HG02763 (cell line): ENCODE measurements at regions not wholly inside any gene's neighbourhood (a gene's known extent, or its start where the extent isn't known, plus 50 kb on each side); places are given as distances from the start of the nearest gene placed in this dataset.
"Not testable (repeated sequence)": the region's sequence is repeated elsewhere in the genome, so short reads cannot be mapped to it uniquely, and the experiment has no call there.

Source experiments
- ATAC-seq: cut with Tn5 transposase; IDR thresholded peaks from one replicate; pipeline ENCODE4 v1.9.1; 2021; ENCODE audit warnings: mild to moderate bottlenecking, moderate library complexity; ENCODE audit not compliant: unreplicated experiment

DNA sequence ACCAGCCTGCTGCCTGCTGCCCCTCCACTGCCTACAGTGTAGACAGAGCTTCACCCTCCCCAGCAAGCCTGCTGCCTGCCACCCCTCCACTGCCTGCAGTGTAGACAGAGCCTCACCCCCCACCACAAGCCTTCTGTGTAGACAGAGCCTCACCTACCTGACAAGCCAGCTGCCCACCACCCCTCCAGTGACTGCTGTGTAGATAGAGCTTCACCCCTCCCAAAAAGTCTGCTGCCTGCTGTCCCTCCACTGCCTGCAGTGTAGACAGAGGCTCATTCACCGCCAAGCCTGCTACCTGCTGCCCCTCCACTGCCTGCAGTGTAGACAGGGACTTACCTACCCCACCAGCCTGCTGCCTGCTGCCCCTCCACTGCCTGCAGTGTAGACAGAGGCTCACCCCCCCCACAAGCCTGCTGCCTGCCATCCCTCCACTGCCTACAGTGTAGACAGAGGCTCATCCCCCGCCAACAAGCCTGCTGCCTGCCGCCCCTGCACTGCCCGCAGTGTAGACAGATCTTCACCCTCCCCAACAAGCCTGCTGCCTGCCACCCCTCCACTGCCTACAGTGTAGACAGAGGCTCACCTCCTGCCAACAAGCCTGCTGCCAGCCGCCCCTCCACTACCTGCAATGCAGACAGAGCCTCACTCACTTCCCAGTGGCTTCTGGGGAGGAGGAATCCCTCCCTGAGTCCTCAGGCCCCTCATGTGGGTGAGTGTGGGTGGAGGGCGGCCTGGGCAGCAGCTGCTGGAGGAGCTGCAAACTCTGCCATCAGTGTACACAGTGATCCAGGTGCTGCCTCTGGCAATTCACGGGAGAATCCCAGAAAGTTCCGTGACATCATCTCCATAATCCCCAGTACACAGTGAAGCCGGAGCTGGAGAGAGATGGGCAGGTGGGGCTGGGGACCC, 140.9 kb downstream of the DLL1 start:
- ATAC-seq = no peak

DNA sequence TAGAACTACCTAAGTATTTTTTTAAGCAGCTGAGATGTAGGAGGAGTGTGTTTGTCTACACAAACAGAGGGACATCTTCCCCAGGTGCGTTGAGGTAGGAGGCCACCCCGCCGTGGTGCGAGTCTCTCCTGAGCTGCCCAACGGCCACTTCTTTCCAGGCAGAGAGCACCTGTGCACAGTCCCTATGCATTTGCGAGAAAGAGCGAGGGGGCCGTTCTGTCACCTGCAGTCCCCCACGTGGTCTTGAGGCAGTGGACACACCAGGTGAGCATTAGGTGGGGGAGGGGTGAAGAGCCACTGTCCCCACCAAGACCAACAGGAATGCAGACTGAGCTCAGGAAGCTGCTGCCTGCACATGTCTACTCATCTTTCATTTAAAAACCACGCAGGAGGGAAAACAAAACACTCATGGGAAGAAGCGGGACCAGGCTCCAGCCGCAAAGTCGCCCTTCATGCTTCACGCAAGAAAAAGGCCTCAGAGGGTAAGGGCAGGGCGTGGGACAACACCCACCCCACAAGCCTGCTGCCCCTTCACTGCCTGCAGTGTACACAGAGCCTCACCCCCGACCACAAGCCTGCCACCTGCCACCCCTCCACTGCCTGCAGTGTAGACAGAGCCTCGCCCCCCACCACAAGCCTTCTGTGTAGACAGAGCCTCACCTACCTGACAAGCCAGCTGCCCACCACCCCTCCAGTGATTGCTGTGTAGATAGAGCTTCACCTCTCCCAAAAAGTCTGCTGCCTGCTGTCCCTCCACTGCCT, 142.0 kb downstream of the DLL1 start:
- no peak for ATAC-seq

DNA sequence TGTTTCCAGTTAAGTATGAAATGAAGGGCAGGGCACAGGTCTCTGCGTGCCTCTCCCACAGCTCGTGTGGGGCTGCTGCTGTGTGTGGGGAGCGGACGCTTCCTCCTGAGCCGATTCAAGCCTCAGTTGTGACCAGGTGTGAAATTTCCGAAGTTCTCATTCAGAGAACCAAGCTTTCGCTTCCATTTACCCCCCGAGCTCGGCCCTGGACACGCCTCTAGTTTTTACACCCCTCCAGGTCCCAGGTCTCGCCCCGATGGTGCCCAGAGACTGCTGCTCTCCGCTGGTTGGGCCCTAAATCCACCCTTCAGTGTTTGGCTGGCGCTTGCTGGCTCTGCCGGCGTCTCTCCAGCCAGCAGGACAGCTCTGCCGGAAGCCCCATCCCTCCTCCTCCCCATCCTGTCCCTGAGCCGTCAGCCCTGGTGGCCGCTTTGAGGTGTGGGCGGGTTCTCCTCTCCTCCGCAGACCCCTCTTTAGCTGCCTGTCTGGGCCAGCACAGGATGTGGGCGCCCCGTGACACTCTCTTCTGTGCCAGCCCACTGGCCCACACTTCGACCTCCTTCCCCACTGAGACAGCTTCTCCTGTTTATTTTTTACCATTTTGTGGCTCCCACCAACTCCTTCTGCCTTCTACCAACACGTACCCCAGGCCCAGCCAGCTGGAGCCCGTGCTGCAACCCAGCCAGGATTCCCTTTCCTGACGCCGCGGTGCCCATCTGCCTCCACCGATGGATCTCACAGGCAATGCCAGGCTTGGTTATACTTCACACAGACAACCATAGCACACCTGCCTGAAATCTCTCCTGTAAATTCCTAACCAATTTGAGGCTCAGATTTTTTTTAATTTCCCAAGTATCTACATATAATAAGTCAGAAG, 142.8 kb downstream of the DLL1 start:
- ATAC-seq = no peak

DNA sequence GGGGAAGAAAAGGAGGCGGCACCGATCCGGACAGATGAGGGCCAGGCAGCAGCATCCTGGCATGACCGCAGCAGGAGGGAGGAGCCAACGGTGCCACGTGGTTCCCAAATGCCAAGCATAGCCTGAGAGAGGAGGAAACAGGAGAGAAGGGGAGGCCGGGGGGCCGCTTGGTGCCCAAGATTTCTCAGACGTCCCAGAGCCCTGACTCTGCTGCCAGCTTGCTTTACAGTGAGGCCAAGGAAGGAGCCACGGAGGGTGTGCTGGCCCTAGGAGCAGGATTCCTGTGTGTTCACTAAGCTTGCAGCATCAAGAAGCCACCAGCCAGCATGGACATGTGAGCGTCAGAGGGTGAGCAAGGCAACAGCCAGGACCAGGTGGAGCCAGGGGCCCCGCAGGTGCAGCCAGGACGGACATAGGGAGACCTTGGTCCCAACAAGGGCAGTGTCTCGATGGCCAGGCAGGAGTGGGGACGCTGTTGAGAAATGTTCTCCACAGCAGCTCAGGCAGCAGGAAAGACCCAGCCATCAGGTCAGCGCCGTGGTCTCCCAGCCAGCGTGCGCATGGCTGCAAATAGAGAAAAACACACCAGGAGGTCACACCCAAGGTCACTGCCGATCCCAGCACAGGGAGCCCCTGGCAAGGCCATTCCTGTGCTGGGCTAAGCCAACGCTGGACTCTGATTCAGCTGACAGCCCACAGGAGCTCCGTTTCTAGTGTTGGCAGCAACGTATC, 143.7 kb downstream of the DLL1 start:
- ATAC-seq = no peak

DNA sequence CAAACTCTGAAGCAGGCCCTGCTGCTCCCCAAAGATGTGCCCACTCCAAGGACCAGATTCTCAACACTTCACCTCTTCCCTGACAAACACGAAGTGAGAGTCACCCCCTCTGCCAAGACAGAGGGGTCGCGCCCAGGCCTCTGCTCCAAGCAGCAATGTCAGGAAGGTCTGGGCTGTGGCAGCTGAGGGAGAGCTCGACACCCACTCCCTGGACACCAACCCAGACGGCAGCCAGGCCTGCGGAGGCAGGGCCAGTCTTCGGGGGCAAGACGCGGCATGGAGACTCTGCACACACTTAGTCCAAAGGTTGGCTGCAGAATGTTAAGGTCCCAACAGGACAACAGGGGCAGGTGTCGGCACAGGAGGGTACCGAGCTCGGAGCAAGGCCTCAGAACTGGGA, 144.2 kb downstream of the DLL1 start:
- ATAC-seq = no peak

DNA sequence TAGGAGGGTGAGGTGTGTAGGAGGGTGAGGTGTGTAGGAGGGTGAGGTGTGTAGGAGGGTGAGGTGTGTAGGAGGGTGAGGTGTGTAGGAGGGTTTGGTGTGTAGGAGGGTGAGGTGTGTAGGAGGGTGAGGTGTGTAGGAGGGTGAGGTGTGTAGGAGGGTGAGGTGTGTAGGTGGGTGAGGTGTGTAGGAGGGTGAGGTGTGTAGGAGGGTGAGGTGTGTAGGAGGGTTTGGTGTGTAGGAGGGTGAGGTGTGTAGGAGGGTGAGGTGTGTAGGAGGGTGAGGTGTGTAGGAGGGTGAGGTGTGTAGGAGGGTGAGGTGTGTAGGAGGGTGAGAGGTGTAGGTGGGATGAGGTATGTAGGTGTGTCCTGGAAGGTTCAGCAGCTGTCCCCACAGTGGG, 144.7 kb downstream of the DLL1 start:
- not testable (repeated sequence) for ATAC-seq

DNA sequence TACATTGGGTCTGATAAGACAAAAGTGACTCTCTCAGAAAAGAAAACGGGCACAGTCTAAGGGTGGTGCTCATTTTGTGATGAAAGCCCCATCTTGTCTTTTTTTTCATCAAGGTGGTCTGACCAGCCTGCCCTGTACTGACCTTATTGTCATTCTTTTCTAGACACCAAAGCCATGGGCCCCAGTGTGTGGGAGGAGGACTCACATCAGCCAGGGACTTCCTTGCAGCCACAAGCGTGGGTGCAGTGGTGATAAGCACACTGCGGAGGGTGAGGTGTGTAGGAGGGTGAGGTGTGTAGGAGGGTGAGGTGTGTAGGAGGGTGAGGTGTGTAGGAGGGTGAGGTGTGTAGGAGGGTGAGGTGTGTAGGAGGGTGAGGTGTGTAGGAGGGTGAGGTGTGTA, 145.2 kb downstream of the DLL1 start:
- not testable (repeated sequence) for ATAC-seq

DNA sequence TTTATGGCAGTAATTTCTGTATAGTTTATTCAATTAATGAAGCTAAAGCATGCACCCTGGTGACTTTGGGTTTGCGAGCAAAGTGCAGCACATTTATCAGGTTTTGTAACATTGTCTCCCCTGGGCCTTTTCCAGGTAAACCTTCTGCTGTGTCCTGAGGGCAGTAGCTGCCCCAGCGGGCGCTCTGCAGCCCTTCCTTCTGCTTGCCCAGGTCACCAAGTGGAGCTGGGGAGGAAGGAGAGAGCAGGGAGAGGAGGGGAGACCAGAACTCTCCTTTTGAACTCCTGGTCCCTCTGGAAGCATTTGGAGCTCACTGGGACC, 145.6 kb downstream of the DLL1 start:
- no peak for ATAC-seq

DNA sequence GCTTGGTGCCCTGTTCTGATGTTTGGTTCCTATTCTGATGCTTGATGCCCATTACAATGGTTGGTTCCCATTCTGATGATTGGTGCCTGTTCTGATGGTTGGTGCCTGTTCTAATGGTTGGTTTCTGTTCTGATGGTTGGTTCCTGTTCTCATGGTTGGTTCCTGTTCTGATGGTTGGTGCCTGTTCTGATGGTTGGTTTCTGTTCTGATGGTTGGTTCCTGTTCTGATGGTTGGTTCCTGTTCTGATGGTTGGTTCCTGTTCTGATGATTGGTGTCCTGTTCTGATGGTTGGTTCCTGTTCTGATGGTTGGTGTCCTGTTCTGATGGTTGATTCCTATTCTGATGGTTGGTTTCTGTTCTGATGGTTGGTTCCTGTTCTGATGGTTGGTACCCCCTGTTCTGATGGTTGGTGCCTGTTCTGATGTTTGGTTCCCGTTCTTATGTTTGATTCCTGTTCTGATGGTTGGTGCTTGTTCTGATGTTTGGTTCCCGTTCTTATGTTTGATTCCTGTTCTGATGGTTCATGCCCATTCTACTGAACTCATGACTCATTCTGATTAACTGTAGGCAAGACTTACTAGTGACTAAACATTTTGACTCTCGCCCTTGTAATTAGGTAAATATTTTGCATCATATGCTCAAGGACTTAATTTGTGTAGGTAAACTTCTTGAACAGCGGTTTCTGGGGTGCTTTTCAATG, 146.2 kb downstream of the DLL1 start:
- no peak for ATAC-seq

DNA sequence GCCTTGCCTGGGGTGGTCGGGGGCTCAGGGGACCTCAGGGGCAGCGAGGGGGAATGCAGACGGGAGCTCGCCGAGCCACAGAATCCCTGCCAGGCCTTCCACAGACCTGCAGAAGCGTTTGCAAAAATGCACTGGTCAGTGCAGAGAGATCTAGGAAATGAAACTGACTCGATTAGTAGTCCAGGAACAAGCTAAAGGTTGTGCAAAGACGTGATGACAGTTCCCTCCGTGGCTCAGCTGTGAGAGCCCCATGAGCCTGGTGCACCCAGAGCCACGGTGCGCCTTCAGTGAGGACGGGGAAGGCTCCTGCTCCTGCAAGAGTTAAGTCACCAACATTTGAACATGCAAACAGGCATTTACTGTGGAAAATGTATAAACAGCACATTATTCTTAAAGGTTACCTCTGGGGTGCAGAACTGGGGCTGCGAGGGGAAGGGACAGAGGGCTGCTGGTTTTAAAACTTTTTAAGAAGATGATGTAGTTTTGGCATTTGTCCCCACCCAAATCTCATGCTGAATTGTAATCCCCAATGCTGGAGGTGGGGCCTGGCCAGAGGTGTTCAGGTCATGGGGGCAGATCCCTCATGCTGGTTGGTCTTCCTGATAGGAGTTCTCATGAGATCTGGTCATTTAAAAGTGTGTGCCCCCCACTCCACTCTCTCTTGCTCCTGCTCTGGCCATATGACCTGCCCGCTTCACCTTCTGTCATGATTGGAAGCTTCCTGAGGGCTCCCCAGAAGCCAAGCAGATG, 147.3 kb downstream of the DLL1 start:
- no peak for ATAC-seq

DNA sequence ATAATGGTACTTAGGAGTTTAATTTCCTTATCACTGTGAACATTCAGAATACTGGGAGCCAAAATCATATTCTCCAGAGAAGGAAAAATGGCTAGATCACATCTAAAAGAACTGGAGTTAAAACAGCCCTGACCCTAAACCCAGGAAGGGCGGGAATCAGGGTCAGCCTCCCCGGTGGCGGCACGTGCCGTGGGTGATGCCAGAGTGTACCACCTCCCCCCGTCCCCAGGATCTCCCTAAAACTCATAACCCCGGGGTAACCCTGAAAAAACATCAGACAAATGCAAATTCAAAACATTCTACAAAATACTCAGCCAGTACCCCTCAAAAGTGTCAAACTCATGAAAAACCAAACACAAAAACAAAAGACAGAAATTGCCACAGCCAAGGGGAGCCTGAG, 148.3 kb downstream of the DLL1 start:
- ATAC-seq = no peak

DNA sequence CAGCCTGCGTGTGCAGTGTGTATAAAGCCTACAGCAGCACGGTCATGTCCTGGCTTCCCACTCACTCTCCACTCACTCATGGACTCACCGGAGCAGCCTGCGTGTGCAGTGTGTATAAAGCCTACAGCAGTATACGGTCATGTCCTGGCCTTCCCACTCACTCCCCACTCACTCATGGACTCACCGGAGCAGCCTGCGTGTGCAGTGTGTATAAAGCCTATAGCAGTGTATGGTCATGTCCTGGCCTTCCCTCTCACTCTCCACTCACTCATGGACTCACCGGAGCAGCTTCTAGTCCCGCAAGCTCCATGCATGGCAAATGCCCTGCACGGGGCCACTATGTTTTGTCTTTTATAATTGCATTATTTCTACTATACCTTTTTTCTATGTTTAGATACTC, 149.8 kb downstream of the DLL1 start:
- not testable (repeated sequence) for ATAC-seq

DNA sequence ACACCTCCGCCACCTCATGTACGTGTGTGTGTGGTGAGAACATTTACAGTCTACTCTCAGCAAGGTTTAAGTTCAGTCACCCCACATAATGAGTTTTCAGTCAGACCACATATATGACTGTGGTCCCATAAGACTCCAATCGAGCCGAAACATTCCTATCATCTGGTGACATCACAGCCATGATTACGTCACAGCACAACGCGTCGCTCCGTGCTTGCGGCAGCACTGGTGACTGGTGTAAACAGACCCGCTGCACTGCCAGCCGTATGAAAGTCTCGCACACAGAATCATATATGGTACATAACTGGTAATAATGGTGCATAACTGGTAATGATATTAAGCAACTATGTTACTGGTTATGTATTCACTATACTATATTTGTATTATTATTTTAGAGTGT, 150.7 kb downstream of the DLL1 start:
- ATAC-seq = no peak

DNA sequence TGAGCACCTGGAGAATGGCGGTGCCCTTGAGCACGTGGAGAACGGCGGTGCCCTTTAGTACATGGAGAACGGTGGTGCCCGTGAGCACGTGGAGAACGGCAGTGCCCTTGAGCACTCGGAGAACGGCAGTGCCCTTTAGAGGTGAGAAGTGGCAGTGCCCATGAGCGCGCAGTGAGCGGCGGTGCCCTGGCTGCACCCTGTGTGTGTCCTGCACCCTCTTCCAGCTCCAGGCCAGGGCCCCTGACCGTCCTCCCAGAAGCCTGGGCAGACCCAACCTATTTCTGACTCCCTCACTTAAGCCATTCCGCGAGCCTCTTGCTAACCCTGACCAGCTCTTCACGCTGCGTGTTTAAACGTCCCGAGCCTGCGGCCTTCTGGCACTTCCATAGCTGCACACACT, 151.3 kb downstream of the DLL1 start:
- no peak for ATAC-seq

DNA sequence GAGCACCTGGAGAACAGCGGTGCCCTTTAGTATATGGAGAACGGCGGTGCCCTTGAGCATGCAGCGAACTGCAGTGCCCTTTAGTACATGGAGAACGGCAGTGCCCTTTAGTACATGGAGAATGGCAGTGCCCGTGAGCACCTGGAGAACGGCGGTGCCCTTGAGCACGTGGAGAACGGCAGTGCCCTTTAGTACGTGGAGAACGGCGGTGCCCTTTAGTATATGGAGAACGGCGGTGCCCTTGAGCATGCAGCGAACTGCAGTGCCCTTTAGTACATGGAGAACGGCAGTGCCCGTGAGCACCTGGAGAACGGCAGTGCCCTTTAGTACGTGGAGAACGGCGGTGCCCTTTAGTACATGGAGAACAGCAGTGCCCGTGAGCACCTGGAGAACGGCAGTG, 151.8 kb downstream of the DLL1 start:
- ATAC-seq = not testable (repeated sequence)

DNA sequence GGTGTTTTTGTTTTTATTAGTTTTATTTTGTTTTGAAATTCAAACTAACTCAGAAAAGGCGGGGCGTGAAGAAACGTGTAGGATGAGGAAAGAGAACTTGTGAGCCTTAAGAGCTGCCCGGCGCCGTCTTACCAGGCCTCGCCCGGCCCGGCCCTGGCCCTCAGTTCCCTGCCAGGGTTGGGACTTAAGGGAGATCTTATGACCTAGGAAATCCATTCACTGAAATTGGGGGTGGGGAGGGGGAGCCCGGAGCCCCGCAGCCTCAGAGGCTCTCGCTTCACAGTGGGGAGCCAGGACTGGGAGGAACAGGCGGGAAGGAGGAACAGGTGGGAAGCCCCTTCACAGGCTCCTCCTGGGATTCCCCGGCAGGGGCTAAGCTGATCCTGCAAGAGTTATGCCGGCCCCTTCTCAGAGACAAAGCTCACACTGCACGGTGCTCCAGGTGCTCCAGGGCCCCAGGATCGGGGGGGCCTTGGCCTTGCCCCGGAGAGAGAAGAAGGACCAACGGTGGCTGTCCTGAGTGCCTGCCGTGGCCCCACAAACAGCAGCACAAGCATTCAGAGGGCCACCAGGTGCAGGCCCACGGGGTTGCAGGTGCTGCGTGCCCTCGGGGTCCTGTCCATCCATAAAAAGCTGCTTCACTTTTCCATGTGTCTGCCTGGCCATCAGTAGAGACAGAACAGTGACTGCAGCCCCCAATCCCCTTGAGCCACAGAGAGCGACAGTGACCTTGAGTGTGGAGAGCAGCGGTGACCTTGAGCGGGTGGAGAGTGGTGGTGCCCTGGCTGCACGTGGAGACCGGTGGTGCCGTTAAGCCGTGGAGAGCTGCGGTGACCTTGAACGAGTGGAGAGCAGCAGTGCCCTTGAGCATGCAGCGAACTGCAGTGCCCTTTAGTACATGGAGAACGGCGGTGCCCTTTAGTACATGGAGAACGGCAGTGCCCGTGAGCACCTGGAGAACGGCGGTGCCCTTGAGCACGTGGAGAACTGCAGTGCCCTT, 152.7 kb downstream of the DLL1 start:
- ATAC-seq = no peak

DNA sequence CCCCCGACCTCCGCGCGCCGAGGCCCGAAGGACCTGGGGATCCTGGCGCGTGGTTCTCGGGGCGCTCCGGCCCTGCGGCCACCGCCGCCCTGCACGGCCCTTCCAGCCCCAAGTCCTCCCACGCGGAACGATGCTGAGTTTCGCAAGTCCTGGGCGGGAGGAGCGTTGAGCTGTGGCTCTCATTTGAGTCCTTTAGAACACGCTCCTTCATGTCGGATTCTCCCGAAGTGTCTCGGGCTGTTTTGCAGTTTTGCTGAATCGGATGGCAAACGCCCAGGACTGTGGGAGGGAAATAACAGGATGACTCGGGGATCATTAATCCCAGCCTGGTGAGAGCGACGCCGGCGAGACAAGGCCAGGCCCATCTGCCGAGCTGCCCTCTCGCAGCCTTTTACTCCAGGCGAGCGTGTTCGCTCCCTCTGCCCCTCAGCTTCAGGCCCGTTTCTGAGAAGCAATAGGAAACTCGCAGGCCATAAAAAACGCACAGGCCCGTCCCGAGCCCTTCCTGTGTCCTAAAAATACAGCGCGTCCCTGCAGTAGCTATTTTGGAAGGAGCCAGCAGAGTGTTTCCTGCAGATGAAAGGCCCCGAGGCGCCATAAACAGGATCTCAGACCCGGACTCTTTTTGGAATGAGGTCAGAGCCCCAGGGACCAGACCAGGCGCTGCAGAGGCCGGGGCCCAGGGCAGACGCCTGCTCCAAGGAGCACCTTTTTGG, 153.5 kb downstream of the DLL1 start:
- ATAC-seq = no peak
